ENCODE measurements at regions not wholly inside any gene's neighbourhood (a gene's known extent, or its start where the extent isn't known, plus 50 kb on each side); places are given as distances from the start of the nearest gene placed in this dataset.
"Not testable (repeated sequence)": the region's sequence is repeated elsewhere in the genome, so short reads cannot be mapped to it uniquely, and the experiment has no call there.

DNA sequence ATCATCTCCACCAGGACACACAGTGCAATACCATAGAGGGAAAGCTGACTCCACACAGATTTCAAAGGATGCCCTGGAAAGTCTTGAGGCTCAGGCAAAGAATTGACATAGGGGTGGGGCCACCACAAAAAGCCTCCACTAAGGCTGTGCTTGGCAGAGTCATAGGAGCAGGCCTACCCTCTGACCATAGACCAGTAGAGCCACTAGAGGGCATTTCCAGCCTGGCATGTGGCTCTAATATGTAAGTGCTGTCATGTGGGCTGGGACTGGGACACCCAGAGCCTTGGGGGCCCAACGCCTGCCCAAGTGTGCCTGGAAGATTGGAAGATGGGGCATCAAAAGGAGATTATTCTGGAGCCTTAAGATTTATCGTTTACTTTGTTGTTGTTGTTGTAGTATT, 726.0 kb downstream of the DNAH5 start:
- DNase-seq: no peak

- DNase-seq: no peak
Observed at GRCh38 chr5:13217636-13218035, 726.9 kb downstream of the DNAH5 start.

DNA sequence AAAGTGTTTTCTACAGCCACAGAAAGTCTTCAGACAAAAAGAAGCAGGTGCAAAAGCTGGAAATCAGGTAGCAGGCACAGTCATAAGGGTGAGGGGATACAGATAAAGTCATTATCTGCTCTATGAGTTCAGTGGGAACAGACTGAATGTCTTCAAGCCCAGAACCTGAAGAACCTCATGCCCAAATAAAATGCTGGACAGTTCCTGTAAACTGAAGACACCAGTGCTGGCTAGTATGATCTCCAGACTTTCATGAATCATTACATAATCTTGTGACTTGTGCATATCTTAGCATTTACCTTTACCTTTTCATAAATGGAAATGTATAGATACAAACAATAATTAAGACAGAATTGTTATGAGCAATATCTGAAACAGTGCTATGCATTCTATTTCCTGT, 728.7 kb downstream of the DNAH5 start:
- DNase-seq: no peak

- DNase-seq: no peak
Observed at GRCh38 chr5:13215370-13215769, 729.1 kb downstream of the DNAH5 start.

DNA sequence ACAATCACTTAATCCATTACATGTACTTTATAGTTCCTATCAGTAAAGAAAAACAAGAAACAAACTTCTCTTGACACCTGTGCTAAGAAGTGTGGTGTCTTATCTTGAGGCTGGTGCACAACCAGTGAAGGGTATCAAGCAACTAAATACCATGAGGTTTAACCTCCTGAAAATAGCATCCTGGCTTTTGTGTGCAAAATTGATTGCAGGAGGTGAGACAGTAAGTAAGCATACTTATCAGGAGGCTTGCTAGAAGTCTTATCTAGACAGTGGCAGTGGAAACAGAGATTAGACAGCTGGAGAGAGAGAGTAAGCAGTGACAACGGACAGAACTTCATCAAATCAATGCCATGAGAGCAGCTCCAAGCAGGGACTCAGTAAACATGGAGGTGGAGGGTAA, 730.3 kb downstream of the DNAH5 start:
- DNase-seq: no peak

DNA sequence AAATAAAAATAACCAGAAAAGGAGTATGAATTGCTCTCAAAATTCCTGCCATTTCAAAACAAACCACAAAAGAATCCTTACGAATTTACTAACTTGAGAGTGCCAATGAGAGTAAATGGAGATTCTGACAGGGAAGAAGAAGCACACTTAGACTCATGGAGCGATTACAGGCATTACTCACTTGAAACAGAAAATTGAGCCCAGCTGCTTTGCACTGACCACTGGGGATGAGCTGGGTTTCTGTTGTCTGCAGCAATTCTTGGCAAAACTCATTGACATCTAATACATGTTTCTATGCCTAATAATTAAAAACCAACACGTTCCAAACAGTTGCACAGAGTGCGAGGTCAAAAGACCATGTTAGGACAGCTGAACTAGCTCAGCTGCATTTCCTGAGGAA, 731.6 kb downstream of the DNAH5 start:
- no peak for DNase-seq

- no peak for DNase-seq
Observed at GRCh38 chr5:13211064-13211463, 733.4 kb downstream of the DNAH5 start.

DNA sequence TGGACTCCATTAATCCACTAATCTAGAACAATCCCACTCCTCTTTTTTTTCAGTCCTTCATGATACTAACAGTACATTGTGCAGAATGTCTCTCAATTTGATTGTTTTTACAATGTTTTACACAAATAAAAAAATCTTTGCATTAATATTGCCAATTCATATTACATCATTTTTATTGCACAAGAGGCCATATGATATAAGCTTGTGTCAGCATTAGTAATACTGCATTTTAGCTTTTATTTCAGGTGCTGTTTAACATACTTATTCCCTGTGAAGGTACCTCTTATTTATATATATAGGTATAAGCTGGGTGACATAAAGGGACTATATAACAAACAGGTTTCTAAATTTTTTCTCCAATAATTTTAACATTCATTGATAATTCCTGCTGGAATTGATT, 737.4 kb downstream of the DNAH5 start:
- DNase-seq: no peak

- DNase-seq: no peak
Observed at GRCh38 chr5:13201022-13201421, 743.5 kb downstream of the DNAH5 start.

GRCh38 chr5:13198226-13198625, 746.3 kb downstream of the DNAH5 start:
- DNase-seq: not testable (repeated sequence)

DNA sequence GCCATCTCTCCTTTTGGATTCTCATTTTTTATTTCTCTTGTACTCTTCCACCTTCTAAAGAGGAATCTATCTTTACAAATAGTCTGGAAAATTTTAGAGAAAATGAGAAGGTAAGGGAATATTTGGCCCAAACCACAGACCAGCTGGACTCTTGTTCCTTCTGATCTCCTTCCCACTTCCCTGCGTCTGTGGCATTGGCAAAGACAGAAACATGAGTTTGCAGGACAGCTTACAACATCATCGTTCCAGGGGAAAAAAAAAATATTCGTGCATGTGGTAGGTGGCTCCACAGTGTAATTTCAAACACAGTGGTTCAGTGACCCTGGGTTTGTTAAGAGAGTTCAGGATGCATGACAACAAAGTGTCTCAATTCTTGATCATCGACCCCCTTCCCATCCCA, 755.0 kb downstream of the DNAH5 start:
- DNase-seq: no peak

- DNase-seq: no peak
Observed at GRCh38 chr5:13188371-13188770, 756.1 kb downstream of the DNAH5 start.

DNA sequence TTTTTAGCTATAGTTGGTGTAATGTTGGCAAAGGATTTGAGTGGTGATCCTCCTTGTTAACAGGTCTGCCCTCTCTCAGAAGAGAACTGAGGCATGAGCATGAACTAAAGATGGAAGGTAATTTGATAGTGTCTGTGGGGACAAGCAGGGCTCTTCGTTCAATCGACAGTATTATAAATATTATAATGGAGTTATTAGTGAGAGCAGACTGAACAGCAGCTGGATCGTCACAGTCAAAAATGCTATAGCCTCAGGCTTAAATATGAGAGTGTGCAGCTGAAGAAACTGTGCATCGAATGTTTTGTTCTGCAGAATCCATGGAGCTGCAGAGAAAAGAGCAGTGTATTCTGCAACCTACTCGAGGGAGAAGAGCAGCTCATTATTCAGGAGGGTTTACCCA, 757.3 kb downstream of the DNAH5 start:
- no peak for DNase-seq

- no peak for DNase-seq
Observed at GRCh38 chr5:13186177-13186576, 758.3 kb downstream of the DNAH5 start.

- no peak for DNase-seq
Observed at GRCh38 chr5:13179407-13180087, 764.9 kb downstream of the DNAH5 start.

DNA sequence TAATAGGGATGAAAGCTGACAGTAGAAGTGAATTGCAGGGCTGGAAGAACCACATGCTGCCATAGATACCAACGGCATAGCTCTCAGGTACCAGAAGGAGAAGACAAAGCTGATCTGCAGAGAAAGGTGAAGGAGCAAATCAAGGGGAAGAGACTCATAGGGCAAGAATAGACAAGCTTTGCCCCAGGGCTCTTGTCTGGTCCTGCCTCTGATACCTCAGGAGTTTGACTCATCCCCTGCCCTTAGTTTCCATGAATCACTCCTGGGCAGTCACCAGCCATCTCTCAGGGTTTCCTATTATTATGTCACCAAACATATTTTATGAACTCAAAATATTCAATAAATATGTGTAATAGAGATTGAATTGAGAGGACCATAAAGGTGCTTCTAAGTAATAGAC, 800.9 kb downstream of the DNAH5 start:
- DNase-seq: no peak

DNA sequence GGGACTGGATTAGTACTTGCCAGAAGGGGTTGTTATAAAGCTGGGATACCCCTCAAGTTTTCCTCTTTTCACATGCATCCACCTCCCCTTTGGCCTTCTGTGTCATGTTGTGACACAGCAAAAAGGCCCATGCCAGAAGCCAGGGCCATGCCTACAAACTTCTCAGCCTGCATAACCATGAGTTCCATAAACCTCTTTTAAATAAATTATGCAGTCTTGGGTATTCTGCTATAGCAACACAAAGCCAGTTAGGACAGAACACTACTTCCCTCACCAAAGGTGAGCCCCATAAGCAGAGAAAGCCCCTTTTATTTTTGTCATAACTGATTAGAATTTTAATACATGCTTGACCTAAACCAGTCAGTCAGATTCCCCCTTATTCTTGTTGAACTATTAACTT, 801.3 kb downstream of the DNAH5 start:
- no peak for DNase-seq

DNA sequence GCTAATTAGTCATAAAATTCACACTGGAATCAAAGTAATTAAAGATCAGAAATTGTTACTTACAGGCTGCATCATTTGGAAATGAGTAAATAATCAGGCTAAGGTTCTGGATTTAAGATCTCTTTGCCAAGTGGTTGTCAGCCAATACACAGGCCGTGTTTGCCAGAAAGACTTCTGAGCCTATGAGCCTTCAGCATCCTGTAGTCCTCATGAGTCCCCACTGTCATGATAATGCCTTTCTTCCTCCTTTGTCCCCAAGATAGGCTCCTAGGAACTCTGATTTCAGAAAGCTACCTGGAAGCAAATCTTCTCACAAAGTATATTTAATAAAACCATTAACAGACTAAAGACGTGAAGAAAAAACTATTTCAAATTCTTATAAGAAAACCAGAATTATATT, 810.5 kb downstream of the DNAH5 start:
- DNase-seq: no peak

DNA sequence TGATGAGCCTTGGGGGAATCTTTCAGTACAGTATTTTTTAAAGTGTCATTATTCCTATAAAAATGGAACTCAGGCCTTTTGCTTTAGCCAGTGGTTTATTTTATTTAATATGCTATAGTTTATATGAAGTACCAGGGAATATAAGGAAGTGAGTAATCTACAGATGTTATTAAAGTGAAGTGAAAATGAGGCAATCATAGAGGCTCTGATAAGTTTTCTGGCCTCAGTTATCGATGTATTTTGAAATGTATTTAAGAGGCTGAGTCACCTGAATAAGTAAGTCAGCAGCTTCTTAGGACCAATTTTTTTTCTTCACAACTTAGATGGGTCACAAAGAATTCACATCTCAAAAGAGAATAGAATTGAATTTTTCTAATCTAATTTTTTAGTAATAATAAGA, 829.0 kb downstream of the DNAH5 start:
- no peak for DNase-seq

DNA sequence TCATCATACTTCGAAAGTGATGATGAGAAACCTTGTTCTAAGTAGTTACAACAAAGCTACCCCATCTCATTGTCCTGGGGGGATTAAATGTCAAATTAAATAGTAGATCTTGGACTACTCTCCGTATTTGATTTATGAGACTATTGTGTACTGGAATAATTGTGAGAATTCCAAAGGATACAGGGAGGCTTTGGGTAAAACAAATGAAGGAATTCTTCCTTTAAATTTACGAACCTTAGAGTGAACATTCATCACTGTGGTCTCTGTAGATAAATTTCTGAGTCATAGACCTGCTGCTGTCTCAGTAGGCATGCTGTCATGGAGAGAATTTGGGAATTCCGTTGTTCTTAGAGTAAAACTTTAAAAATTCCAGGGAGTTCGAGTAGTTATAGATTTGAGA, 836.2 kb downstream of the DNAH5 start:
- no peak for DNase-seq

DNA sequence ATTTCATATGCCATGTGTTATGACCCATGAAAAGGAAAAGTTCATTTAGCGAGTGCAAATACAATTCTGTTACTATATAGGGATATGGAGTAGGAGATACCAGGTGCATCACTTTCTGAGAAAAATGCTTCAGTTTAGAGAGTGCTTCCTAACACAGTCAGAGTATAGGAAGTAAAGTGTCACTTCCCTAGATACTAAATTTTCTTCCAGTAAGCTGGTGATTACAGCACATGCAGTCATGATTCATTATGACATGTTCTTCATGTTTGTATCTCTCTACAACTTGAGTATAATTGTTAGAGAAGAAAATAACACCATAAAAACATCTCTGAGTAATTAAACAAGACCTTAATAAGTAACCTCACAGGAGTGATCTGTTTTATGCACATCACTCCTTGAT, 837.0 kb downstream of the DNAH5 start:
- no peak for DNase-seq

DNA sequence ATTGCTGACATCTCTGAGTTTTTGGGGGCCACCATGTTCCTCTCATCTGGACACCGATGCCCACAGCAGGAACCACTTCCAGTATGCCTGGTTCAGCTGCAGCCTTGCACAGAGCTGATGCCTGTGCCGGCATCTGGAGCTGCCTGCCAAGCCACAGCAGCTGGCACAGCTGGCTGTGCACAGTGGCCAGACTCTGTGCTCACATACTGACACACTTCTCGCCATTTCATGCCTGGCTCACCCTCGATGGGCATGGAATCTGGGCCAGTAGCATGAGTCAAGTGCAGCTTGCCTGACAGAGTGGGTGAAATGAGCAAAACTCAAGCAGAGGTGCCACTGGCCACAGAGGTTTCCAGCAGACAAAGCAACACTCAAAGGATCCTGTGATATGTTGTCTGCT, 863.4 kb downstream of the DNAH5 start:
- DNase-seq: no peak

GRCh38 chr5:13072936-13073335, 871.6 kb downstream of the DNAH5 start:
- DNase-seq: not testable (repeated sequence)

DNA sequence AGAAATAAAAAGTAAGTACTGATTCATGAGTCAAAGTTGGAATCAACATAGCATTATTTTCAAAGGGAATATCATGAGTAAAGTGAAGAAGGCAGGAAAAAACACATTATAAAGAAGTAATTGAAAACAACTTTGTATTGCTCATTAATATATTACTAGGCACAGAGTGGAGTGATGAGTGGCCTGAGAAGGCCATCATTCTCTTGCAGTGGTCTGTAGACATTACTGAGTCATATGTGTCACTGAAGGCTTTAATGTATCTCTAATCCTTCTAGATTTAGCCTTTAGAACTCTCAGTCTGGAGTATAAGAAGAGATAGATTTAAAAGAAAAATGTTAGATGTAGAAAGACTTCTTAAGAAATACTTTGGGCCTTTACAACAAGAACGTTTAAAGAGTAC, 881.4 kb downstream of the DNAH5 start:
- no peak for DNase-seq

All from renal pelvis (tissue), 1 donor.